ENCODE measurements at regions not wholly inside any gene's neighbourhood (a gene's known extent, or its start where the extent isn't known, plus 50 kb on each side); places are given as distances from the start of the nearest gene placed in this dataset.

GRCh38 chr11:82560836-82561235 lies 172.8 kb downstream of the FAM181B start:
- TF ChIP-seq POLR2AphosphoS5 (IDR thresholded peaks at IDR 0.05; ENCODE audit: insufficient read depth, low read depth, low read length) (no peak), POLR2A (IDR thresholded peaks at IDR 0.05; ENCODE audit: low read depth, low read length) (no peak), MYC (IDR thresholded peaks at IDR 0.05; ENCODE audit: low read depth, low read length) (no peak), GATA2 (IDR thresholded peaks at IDR 0.05; ENCODE audit: insufficient read depth, insufficient read length, low read depth, low read length) (no peak), CTCF (IDR thresholded peaks at IDR 0.05; ENCODE audit: extremely low read depth in 1 of 2, insufficient read depth in 1 of 2, low read depth in 1 of 2, low read length in 2 of 2) (no peak), EZH2 (IDR thresholded peaks at IDR 0.05; ENCODE audit: borderline replicate concordance, low read depth, low read length, severe bottlenecking) (no peak), JUN (IDR thresholded peaks at IDR 0.05; ENCODE audit: borderline replicate concordance, insufficient read depth, insufficient read length, low read depth) (no peak), FOS (IDR thresholded peaks at IDR 0.05; ENCODE audit: borderline replicate concordance, insufficient read depth, low read length) (no peak)
- TF ChIP-seq, protein P1, sequence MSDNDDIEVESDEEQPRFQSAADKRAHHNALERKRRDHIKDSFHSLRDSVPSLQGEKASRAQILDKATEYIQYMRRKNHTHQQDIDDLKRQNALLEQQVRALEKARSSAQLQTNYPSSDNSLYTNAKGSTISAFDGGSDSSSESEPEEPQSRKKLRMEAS (IDR thresholded peaks at IDR 0.05; ENCODE audit: insufficient read depth, insufficient read length): no peak
- ChIA-PET POLR2A (no interaction called here), CTCF (no interaction called here)
- no peak for FAIRE-seq
- H2AFZ ChIP-seq (ENCODE audit: low read depth, low read length): no peak overlapping the region
- H3K36me3 ChIP-seq (ENCODE audit: control insufficient read depth in 2 of 2, extremely low read depth in 1 of 2, insufficient read depth in 2 of 2, low read length in 2 of 2): no peaks in the 10 kb centered on the region
- H4K20me1 ChIP-seq (replicated peaks; ENCODE audit: control insufficient read depth, extremely low read depth, insufficient read depth, low read length): no peaks in the 10 kb centered on the region
- H3K79me2 ChIP-seq (ENCODE audit: control insufficient read depth, insufficient read depth, low read length): no peaks in the 10 kb centered on the region
- no TSS peak for BruUV-seq (replicated peaks)
- intact Hi-C loops (cut with micrococcal nuclease): no loop called here
- no peak overlapping the region for H3K27ac ChIP-seq (ENCODE audit: insufficient read depth, low read depth, low read length)
- no peak overlapping the region for H3K4me2 ChIP-seq (ENCODE audit: insufficient read depth, low read length)
- no peak overlapping the region for H3K4me3 ChIP-seq (replicated peaks in 1 of 3; ENCODE audit: insufficient read depth in 1 of 3, low read depth in 1 of 3, low read length in 3 of 3)
- no peaks in the 10 kb centered on the region for H3K9me1 ChIP-seq (replicated peaks; ENCODE audit: control insufficient read depth, extremely low read depth, insufficient read depth, low read length)
- dilution Hi-C loops (cut with MboI; ENCODE audit: extremely low pct_ligation_motif_present, low sequenced_read_pairs): no loop called here
- H3K4me1 ChIP-seq (ENCODE audit: control insufficient read depth, extremely low read depth, insufficient read depth, low read length): no peaks in the 10 kb centered on the region
- DNase-seq (ENCODE audit: low read depth, low spot score): no peak
- H3K9ac ChIP-seq (replicated peaks; ENCODE audit: extremely low read depth, insufficient read depth, low read length): no peak overlapping the region
- no peaks in the 10 kb centered on the region for H3K9me3 ChIP-seq (replicated peaks; ENCODE audit: control insufficient read depth, insufficient read depth, low read length)
- no peaks in the 10 kb centered on the region for H3K27me3 ChIP-seq (ENCODE audit: control insufficient read depth in 2 of 2, insufficient read depth in 2 of 2, low read length in 2 of 2)
